Lower leg skin (tissue), 4 donors: ENCODE measurements at regions not wholly inside any gene's neighbourhood (a gene's known extent, or its start where the extent isn't known, plus 50 kb on each side); places are given as distances from the start of the nearest gene placed in this dataset.
"Not testable (repeated sequence)": the region's sequence is repeated elsewhere in the genome, so short reads cannot be mapped to it uniquely, and the experiment has no call there.

Experiments
- DNase-seq, 2 donors: peaks; one replicate each; pipeline ENCODE4 v3.0.0-alpha.2; 2019; ENCODE audit warnings: low spot score in 2 of 2
- H3K4me3 ChIP-seq: fragments of 200-600 bp; sonication (generic); 2 replicates; pipeline ENCODE4 v1.5.1; 2017; ENCODE audit warnings: mild to moderate bottlenecking, low read depth; ENCODE audit not compliant: poor library complexity, severe bottlenecking
- CTCF ChIP-seq, 3 donors: fragments of 450-650 bp; IDR thresholded peaks; one replicate each; pipeline ENCODE4 v1.5.1; 2016; ENCODE audit warnings: antibody characterized with exemption in 3 of 3, mild to moderate bottlenecking in 3 of 3, moderate library complexity in 2 of 3
- POLR2A ChIP-seq, 2 donors: fragments of 450-650 bp; IDR thresholded peaks; one replicate each; pipeline ENCODE4 v1.6.1; 2016 to 2017; ENCODE audit warnings: antibody characterized with exemption in 2 of 2, mild to moderate bottlenecking in 1 of 2, moderate library complexity in 1 of 2
- WGBS, 2 donors: methylation state at CpG; one replicate each; pipeline ENCODE4 v1.1.5; 2018; 5-methylcytosine and 5-hydroxymethylcytosine counted together
- intact Hi-C: fragments of 100-400 bp; cut with DNase I; formaldehyde crosslinking; loops from one replicate; pipeline ENCODE4 v1.15.0; 2023; ENCODE audit warnings: low total_unique reads

DNA sequence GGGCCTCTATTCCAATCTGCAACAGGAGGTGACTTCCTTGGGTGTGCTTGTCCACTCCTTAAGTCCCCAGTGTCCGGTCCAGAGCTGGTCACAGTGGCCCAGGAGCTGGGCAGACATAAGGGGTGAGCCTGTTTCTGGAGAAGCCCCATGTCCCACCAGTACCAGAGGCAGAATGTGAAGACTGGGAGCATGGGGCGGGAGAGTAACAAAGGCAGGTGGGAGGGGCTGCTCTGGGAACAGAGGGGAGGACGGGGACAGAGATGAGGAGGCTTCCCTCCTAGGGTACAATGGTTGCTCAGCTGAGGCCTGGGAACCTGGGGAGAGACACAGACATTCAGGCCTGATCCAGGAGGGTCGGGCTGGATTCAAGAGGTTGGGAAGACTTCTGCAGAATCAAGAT is 323.3 kb upstream of the TNRC6C start:
- TF ChIP-seq CTCF (IDR thresholded peaks at IDR 0.05): no peak
- TF ChIP-seq POLR2A (IDR thresholded peaks at IDR 0.05): no peak
- intact Hi-C loops: no loop called here
- WGBS, 2 donors: 90 to 95% methylated on average over 4 of the region's 4 CpGs
- peak in 1 of 2 donors; percentile 66 for DNase-seq
- no peak overlapping the region for H3K4me3 ChIP-seq

GRCh38 chr17:77635785-77636184 is 322.7 kb upstream of the TNRC6C start:
- 77 to 82% methylated on average over 3 of the region's 3 CpGs for WGBS, 2 donors
- intact Hi-C loops, H3K4me3 ChIP-seq: not testable (repeated sequence)
- DNase-seq: peak in 1 of 2 donors; percentile 39

DNA sequence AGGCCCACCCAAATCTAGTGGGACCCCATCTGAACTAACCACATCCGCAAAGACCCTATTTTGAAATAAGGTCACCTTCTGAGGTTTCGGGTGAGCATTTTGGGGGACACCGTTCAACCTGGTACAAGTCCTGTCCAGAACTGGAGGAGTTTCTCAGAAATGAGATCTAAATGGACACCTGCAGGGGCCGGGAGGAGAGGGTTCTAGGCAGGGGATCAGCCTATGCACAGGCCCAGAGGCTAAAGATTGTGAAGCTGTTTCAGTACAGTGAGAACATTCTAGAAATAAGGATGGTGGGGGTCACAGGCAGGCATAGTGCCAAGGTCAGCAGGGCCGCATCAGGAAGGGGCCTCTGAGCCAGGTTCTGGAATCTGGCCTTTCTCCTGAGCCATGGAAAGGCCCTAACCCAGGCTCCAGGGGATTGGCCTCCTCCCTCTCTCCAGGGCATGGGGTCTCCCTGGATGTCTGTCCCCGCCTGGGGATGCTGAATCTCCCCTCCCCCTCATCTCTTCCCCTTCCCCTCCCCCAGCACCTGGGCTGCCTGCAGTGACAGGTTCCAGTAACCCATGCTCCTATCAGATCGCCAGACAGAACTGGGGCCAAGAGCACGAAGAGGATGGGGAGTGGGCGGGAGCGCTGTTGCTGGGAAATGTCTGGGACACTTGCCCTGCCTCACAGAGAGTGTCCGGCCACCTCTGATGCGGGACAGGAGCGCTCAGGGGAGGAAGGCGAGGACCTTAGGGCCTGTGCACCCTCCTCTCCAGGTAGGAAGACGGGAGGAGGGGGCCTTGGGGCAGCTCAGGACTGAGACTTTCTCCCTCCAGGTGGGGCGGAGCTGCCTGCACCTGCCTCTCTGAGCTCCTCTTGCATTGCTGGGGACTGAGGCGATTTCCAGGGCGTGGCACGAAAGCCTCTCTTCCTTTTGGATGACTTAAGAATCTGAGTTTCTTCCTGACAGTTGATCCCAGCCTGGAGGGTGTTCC is 321.4 kb upstream of the TNRC6C start:
- TF ChIP-seq CTCF (IDR thresholded peaks at IDR 0.05) (no peak), POLR2A (IDR thresholded peaks at IDR 0.05) (no peak)
- WGBS, 2 donors: 60 to 79% methylated on average over 17 to 19 of the region's 19 CpGs
- no peak overlapping the region for H3K4me3 ChIP-seq
- intact Hi-C loops: no loop called here
- peak in 1 of 2 donors; percentile 78 for DNase-seq

GRCh38 chr17:77637818-77638575 is 320.5 kb upstream of the TNRC6C start:
- DNase-seq: peak in 1 of 2 donors; percentile 60
- H3K4me3 ChIP-seq: no peak overlapping the region
- WGBS, 2 donors: 35 to 50% methylated on average over 16 of the region's 16 CpGs
- TF ChIP-seq CTCF (IDR thresholded peaks at IDR 0.05) (no peak), POLR2A (IDR thresholded peaks at IDR 0.05) (no peak)
- intact Hi-C loops: no loop called here

GRCh38 chr17:77640252-77640651 is 318.3 kb upstream of the TNRC6C start:
- TF ChIP-seq CTCF (IDR thresholded peaks at IDR 0.05): no peak
- TF ChIP-seq POLR2A (IDR thresholded peaks at IDR 0.05): no peak
- 84 to 87% methylated on average over 3 of the region's 3 CpGs for WGBS, 2 donors
- DNase-seq: peak in 1 of 2 donors; percentile 43
- H3K4me3 ChIP-seq: no peak overlapping the region
- intact Hi-C loops: no loop called here
